Peyer's patch (tissue), 4 donors: ENCODE measurements at regions not wholly inside any gene's neighbourhood (a gene's known extent, or its start where the extent isn't known, plus 50 kb on each side); places are given as distances from the start of the nearest gene placed in this dataset.

ENCODE experiments used
- CTCF ChIP-seq, 6 experiments: fragments of 450-650 bp in 4 of 6; fragments of 200-600 bp in 2 of 6; sonication (generic) in 1 of 6; IDR thresholded peaks; one replicate each; pipeline ENCODE4 v1.5.1; 2017 to 2019; ENCODE audit warnings: antibody characterized with exemption in 6 of 6, mild to moderate bottlenecking in 3 of 6, moderate library complexity in 1 of 6
- POLR2A ChIP-seq, 2 donors: fragments of 450-650 bp; IDR thresholded peaks; one replicate each; pipeline ENCODE4 v1.5.1; 2017; ENCODE audit warnings: antibody characterized with exemption in 2 of 2, mild to moderate bottlenecking in 2 of 2, moderate library complexity in 2 of 2

- TF ChIP-seq CTCF (IDR thresholded peaks at IDR 0.05) (no peak), POLR2A (IDR thresholded peaks at IDR 0.05) (no peak)
These were observed 54.0 kb upstream of the PACRGL start for GRCh38 chr4:20646287-20646686.
